ENCODE measurements at regions not wholly inside any gene's neighbourhood (a gene's known extent, or its start where the extent isn't known, plus 50 kb on each side); places are given as distances from the start of the nearest gene placed in this dataset.

- Histone ChIP-seq H3K9me3 (no peaks in the 10 kb centered on the region), H3K4me1 (no peaks in the 10 kb centered on the region), H3K27me3 (no peaks in the 10 kb centered on the region), H3K36me3 (no peaks in the 10 kb centered on the region), H3K4me3 (replicated peaks in 1 of 3) (no peak overlapping the region), H3K27ac (no peak overlapping the region)
- intact Hi-C loops (cut with DNase I), result no loop called here
- WGBS, 2 donors, result 69 to 78% methylated on average over 2 of the region's 2 CpGs
- TF ChIP-seq, protein P1, sequence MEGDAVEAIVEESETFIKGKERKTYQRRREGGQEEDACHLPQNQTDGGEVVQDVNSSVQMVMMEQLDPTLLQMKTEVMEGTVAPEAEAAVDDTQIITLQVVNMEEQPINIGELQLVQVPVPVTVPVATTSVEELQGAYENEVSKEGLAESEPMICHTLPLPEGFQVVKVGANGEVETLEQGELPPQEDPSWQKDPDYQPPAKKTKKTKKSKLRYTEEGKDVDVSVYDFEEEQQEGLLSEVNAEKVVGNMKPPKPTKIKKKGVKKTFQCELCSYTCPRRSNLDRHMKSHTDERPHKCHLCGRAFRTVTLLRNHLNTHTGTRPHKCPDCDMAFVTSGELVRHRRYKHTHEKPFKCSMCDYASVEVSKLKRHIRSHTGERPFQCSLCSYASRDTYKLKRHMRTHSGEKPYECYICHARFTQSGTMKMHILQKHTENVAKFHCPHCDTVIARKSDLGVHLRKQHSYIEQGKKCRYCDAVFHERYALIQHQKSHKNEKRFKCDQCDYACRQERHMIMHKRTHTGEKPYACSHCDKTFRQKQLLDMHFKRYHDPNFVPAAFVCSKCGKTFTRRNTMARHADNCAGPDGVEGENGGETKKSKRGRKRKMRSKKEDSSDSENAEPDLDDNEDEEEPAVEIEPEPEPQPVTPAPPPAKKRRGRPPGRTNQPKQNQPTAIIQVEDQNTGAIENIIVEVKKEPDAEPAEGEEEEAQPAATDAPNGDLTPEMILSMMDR (IDR thresholded peaks at IDR 0.05), result no peak
- TF ChIP-seq POLR2A (IDR thresholded peaks at IDR 0.05), result no peak
- DNase-seq, result no peak
Observed at GRCh38 chr4:162874748-162875147, 291.9 kb downstream of the NAF1 start.

DNA sequence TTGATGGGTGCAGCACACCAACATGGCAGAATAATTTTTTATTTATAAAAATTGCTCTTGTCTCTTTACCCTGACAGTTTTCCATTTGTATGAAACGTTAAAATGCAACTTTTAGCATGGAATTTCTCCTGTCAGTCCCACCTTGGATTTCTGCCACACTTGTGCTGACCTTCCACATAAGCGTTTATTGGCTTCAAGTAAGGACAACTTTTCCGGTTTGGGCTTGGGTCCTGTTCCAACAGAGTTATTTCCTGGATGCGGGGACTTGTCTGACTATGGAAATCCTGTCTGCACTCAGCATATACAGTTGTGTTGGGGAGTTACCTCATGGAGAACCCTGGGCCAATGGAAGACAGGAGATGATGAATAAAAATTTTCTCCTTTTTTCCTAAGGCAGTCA is 294.7 kb downstream of the NAF1 start:
- no peak for TF ChIP-seq POLR2A (IDR thresholded peaks at IDR 0.05)
- TF ChIP-seq, protein P1 (IDR thresholded peaks at IDR 0.05), result no peak
- H3K36me3 ChIP-seq, result no peaks in the 10 kb centered on the region
- H3K4me1 ChIP-seq, result no peaks in the 10 kb centered on the region
- no peak for DNase-seq
- intact Hi-C loops (cut with DNase I), result no loop called here
- no peaks in the 10 kb centered on the region for H3K27me3 ChIP-seq
- no peaks in the 10 kb centered on the region for H3K9me3 ChIP-seq
- WGBS, 2 donors, result 64 to 74% methylated on average over 4 of the region's 4 CpGs
- no peak overlapping the region for H3K27ac ChIP-seq
- H3K4me3 ChIP-seq (replicated peaks in 1 of 3), result no peak overlapping the region

- no peak overlapping the region for H3K4me3 ChIP-seq (replicated peaks in 1 of 3)
- TF ChIP-seq, protein P1 (IDR thresholded peaks at IDR 0.05), result no peak
- no peak for TF ChIP-seq POLR2A (IDR thresholded peaks at IDR 0.05)
- H3K27me3 ChIP-seq, result no peaks in the 10 kb centered on the region
- no peak for DNase-seq
- no peaks in the 10 kb centered on the region for H3K9me3 ChIP-seq
- no peak overlapping the region for H3K27ac ChIP-seq
- H3K4me1 ChIP-seq, result no peaks in the 10 kb centered on the region
- no peaks in the 10 kb centered on the region for H3K36me3 ChIP-seq
- intact Hi-C loops (cut with DNase I), result no loop called here
Observed at GRCh38 chr4:162869157-162869556, 297.5 kb downstream of the NAF1 start.

DNA sequence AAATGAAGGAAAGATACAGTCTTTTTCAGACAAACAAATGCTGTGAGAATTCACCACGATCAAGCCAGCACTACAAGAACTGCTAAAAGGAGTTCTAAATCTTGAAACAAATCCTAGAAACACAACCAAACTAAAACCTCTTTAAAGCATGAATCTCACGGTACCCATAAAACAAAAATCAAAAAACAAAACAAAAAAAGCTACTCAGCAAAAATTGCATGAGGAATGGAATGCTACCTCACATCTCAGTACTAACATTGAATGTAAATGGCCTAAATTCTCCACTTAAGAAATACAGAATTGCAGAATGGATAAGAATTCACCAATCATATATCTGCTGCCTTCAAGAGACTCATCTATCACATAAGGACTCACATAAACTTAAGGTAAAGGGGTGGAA is 300.1 kb downstream of the NAF1 start:
- TF ChIP-seq, protein P1 (IDR thresholded peaks at IDR 0.05), result no peak
- no peak for TF ChIP-seq POLR2A (IDR thresholded peaks at IDR 0.05)
- Histone ChIP-seq H3K9me3 (no peaks in the 10 kb centered on the region), H3K36me3 (no peaks in the 10 kb centered on the region), H3K27ac (no peak overlapping the region), H3K4me1 (no peaks in the 10 kb centered on the region), H3K27me3 (no peaks in the 10 kb centered on the region), H3K4me3 (replicated peaks in 1 of 3) (no peak overlapping the region)
- 89 to 91% methylated on average over 2 of the region's 2 CpGs for WGBS, 2 donors
- no peak for DNase-seq
- intact Hi-C loops (cut with DNase I), result no loop called here

DNA sequence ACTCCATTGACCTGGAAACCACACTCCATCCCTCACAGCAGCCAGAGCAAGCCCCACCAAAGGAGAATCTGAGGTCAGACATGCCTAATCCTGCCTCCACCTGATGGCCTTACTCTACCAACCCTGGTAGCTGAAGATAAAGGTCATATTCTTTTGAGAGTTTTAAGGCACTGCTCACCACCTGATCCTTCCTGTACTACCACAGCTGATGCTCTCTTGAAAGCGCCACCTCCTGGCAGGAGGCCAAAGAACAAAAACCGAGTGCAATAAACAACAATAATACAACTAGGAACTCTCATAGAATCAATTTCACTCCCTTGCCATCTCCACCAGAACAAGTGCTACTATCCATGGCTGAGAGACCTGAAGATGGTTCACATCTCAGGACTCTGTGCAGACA is 301.6 kb downstream of the NAF1 start:
- Histone ChIP-seq H3K27me3 (no peaks in the 10 kb centered on the region), H3K4me3 (replicated peaks in 1 of 3) (no peak overlapping the region), H3K36me3 (no peaks in the 10 kb centered on the region), H3K4me1 (no peaks in the 10 kb centered on the region), H3K27ac (no peak overlapping the region), H3K9me3 (no peaks in the 10 kb centered on the region)
- 57 to 70% methylated on average over 2 of the region's 2 CpGs for WGBS, 2 donors
- no peak for DNase-seq
- intact Hi-C loops (cut with DNase I), result no loop called here
- no peak for TF ChIP-seq POLR2A (IDR thresholded peaks at IDR 0.05)
- TF ChIP-seq, protein P1 (IDR thresholded peaks at IDR 0.05), result no peak
